GM21825 (cell line): ENCODE measurements at regions not wholly inside any gene's neighbourhood (a gene's known extent, or its start where the extent isn't known, plus 50 kb on each side); places are given as distances from the start of the nearest gene placed in this dataset.

Experiments used
- ATAC-seq: cut with Tn5 transposase; IDR thresholded peaks from one replicate; pipeline ENCODE4 v1.9.1; 2021; ENCODE audit warnings: mild to moderate bottlenecking, moderate library complexity; ENCODE audit not compliant: unreplicated experiment

GRCh38 chr10:8513155-8514147 is 459.0 kb downstream of the GATA3 start:
- no peak for ATAC-seq

GRCh38 chr10:8520382-8520781 is 465.9 kb downstream of the GATA3 start:
- no peak for ATAC-seq

- no peak for ATAC-seq
These were observed 473.3 kb downstream of the GATA3 start for GRCh38 chr10:8527773-8528172.

- no peak for ATAC-seq
These were observed 476.6 kb downstream of the GATA3 start for GRCh38 chr10:8531116-8531515.

- ATAC-seq: no peak
These were observed 478.2 kb downstream of the GATA3 start for GRCh38 chr10:8532647-8533046.

GRCh38 chr10:8533462-8533861 is 479.0 kb downstream of the GATA3 start:
- ATAC-seq: no peak

- ATAC-seq: no peak
These were observed 479.6 kb downstream of the GATA3 start for GRCh38 chr10:8534096-8534495.

- ATAC-seq: no peak
These were observed 480.4 kb downstream of the GATA3 start for GRCh38 chr10:8534891-8535290.

GRCh38 chr10:8539056-8539455 is 484.6 kb downstream of the GATA3 start:
- no peak for ATAC-seq

GRCh38 chr10:8543361-8544056 is 489.0 kb downstream of the GATA3 start:
- no peak for ATAC-seq

GRCh38 chr10:8544057-8544380 is 489.5 kb downstream of the GATA3 start:
- ATAC-seq: no peak

GRCh38 chr10:8544500-8544899 is 490.0 kb downstream of the GATA3 start:
- no peak for ATAC-seq

- ATAC-seq: no peak
These were observed 500.1 kb downstream of the GATA3 start for GRCh38 chr10:8554574-8554973.

GRCh38 chr10:8556321-8556720 is 501.8 kb downstream of the GATA3 start:
- ATAC-seq: no peak

GRCh38 chr10:8563478-8563877 is 509.0 kb downstream of the GATA3 start:
- ATAC-seq: no peak

GRCh38 chr10:8566737-8567136 is 512.2 kb downstream of the GATA3 start:
- ATAC-seq: no peak

- ATAC-seq: no peak
These were observed 513.9 kb downstream of the GATA3 start for GRCh38 chr10:8568401-8568800.

GRCh38 chr10:8575620-8576019 is 521.1 kb downstream of the GATA3 start:
- no peak for ATAC-seq

- ATAC-seq: no peak
These were observed 521.8 kb downstream of the GATA3 start for GRCh38 chr10:8576281-8576680.

GRCh38 chr10:8576911-8577310 is 522.4 kb downstream of the GATA3 start:
- no peak for ATAC-seq

- ATAC-seq: no peak
These were observed 523.2 kb downstream of the GATA3 start for GRCh38 chr10:8577686-8578085.

- no peak for ATAC-seq
These were observed 527.2 kb downstream of the GATA3 start for GRCh38 chr10:8581521-8582225.
